GM10266 (cell line): ENCODE measurements at regions not wholly inside any gene's neighbourhood (a gene's known extent, or its start where the extent isn't known, plus 50 kb on each side); places are given as distances from the start of the nearest gene placed in this dataset.

Source experiments
- DNase-seq: peaks from one replicate; pipeline ENCODE4 v3.0.0; 2012; ENCODE audit errors: extremely low spot score
- TF ChIP-seq, protein P1 (sequence below): IDR thresholded peaks from 2 replicates; pipeline ENCODE4 v1.5.1; 2012; ENCODE audit warnings: mild to moderate bottlenecking, low read depth; ENCODE audit not compliant: control insufficient read depth, insufficient read depth; ENCODE audit errors: missing control alignments

DNA sequence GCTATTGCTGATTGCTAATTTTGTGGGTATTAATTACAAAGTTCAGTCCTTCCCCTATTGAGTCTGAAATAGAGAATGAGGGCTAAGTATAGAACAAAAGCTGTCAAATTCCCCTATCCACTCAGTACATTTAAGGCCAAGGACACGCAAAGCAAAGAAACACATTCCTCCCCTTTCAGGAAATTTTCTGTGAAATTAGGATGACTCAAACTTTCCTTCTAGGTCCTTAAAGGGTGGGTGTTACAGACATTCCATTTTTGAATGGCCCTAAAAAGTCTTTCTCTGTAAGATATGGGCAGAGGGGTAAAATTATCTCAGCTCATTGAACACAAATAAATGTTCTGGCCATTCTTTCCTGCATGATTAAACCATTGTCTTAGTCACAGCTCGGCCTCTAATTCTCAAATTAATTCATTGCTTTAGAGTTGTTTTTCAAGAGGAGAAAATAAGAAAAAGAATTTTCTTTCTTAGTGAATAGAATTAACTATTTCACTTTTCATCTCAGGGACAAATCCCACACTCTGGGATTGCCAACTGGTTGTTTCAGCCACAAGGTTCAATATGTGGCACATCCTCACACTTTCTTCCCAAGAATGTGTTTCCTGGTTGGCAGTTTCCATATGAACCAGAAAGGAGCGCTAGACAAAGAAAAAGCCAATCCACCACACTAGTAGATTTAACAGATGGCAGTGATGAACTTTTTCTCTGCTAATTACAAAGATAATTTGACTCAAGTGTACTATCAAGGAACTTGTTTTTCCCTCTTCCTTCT, 424.1 kb downstream of the ZNF385D start:
- DNase-seq = no peak
- TF ChIP-seq, protein P1, sequence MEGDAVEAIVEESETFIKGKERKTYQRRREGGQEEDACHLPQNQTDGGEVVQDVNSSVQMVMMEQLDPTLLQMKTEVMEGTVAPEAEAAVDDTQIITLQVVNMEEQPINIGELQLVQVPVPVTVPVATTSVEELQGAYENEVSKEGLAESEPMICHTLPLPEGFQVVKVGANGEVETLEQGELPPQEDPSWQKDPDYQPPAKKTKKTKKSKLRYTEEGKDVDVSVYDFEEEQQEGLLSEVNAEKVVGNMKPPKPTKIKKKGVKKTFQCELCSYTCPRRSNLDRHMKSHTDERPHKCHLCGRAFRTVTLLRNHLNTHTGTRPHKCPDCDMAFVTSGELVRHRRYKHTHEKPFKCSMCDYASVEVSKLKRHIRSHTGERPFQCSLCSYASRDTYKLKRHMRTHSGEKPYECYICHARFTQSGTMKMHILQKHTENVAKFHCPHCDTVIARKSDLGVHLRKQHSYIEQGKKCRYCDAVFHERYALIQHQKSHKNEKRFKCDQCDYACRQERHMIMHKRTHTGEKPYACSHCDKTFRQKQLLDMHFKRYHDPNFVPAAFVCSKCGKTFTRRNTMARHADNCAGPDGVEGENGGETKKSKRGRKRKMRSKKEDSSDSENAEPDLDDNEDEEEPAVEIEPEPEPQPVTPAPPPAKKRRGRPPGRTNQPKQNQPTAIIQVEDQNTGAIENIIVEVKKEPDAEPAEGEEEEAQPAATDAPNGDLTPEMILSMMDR = no peak

DNA sequence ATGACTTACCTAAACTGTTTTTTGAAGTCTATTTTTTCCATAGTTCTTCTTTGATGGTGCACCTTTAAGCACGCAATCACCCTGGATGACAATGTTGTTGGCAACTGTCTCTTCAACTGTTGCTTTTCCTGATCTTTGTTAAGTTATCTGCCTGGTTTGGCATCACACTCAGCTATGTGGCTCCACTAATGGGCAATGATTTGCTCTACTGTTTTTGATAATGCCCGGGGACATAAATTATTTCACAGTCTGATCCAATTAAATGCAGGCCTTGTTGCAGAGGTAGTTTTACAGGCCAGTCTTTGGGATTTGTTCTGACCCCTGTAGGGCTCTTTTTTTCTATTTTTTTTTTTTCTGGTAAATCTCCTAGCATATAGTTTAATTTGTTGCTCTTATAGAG, 436.3 kb downstream of the ZNF385D start:
- TF ChIP-seq, protein P1 = no peak
- DNase-seq = no peak

DNA sequence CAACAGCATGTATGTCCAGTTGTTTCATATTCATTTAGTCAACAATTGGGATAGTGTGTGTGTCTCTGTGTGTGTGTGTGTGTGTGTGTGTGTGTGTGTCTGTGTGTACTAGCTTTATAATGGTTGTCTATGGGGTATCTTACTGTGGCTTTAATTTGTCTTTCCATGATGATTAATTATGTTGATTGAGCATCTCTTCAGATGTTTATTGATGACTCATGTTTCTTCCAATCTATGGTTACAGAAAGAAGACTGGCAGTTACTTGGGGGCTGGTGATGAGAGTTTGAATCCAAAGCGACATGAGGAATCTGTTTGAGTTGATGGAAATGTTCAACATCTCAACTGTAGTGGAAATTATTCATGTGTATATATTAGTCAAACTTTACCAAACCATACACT, 440.1 kb downstream of the ZNF385D start:
- TF ChIP-seq, protein P1 = no peak
- DNase-seq = no peak

DNA sequence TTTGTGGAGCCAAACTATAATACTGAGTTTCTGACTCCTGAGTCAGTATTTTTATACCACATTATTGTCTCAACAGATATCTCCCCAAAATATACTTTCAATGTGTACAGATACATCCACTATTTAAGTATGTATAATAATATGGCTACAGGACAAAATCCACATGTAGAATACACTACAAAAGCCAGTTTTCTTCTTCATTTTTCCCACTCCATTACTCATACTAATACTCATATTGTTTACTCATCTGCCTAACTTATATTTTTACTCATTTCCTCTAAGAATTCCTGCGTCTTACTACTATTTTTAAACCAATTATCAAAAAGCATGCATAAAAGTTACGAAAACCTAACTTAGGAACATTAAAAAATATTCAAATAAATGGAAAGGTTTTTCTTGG, 440.8 kb downstream of the ZNF385D start:
- TF ChIP-seq, protein P1 = no peak
- no peak for DNase-seq

DNA sequence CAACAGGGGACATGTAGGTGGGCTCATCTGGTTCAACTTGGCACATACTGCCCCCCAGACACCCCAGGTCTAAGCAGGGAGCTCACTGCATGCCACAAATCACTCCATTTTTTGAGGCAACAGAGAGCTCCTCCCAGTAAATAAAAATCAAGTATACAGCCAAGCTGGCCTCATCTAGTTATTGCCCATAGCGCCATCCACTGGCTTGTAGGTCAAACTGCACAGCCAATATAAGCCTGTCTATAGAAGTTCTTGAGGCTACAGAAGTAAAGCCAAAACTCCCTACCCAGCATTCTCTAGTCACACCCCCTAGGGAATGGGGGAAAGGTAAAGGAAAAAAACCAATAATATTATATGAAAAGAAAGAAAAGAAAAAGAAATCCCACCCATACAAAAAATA, 453.7 kb downstream of the ZNF385D start:
- DNase-seq = no peak
- TF ChIP-seq, protein P1 = no peak

DNA sequence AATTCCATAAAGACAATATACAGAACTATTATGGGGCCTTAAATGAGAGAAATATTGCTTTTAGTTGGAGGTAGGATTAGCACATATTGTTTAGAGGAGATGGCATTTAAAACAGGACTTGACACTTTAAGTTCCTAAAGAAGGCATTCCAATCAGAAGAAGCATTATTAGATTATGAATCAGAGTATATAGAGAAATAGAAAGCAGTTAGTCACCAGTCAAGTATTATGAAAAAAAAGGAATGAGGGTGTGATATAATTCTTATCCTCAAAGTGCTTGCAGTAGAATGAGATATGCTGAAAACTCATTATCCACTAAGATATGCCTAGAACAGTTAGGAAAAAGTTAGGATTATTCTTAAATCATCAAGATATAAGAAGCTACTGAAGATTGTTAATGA, 456.2 kb downstream of the ZNF385D start:
- DNase-seq = no peak
- TF ChIP-seq, protein P1 = no peak

DNA sequence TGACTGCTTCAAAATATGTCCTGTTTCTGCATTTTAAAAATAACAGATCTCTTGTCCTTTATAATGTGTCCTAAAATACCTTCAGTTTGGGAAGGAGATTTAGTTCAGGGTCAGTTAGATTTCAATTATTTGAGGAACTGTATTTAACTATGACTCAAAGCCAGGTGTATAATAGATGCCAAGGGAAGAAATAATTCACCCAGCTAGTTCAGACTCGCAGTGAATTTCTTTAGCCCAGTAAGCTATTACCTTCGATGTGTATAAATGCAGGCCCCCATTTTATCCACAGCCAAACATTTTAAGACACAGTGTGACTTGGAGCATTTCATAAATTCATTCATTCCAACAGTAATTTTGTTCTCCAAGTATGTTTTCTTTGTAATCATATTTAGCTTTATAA, 458.0 kb downstream of the ZNF385D start:
- no peak for DNase-seq

More for the DNA sequence above, 458.0 kb downstream of the ZNF385D start:
- TF ChIP-seq, protein P1 = no peak
